ENCODE measurements at regions not wholly inside any gene's neighbourhood (a gene's known extent, or its start where the extent isn't known, plus 50 kb on each side); places are given as distances from the start of the nearest gene placed in this dataset.

DNA sequence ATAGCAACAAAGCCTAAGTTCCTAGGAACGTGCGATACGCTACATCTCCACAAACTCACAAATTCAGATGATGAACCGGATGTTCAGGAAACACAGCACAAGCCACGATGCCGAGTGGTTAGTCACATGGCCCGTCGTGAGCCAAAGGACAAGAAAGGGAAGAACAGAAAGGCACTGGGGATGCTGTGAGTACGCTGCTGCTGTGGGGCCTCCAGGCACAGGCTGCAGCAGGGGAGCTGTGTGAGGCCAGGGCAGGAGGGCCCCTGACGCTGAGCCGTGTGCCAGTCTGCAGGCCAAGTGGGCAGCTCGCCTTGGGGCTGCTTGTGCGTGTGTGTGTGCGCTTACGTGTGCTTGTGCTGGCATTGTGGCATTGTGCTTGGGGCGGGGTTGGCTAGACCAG, 89.4 kb downstream of the CTTN start:
- TF ChIP-seq, protein P1, sequence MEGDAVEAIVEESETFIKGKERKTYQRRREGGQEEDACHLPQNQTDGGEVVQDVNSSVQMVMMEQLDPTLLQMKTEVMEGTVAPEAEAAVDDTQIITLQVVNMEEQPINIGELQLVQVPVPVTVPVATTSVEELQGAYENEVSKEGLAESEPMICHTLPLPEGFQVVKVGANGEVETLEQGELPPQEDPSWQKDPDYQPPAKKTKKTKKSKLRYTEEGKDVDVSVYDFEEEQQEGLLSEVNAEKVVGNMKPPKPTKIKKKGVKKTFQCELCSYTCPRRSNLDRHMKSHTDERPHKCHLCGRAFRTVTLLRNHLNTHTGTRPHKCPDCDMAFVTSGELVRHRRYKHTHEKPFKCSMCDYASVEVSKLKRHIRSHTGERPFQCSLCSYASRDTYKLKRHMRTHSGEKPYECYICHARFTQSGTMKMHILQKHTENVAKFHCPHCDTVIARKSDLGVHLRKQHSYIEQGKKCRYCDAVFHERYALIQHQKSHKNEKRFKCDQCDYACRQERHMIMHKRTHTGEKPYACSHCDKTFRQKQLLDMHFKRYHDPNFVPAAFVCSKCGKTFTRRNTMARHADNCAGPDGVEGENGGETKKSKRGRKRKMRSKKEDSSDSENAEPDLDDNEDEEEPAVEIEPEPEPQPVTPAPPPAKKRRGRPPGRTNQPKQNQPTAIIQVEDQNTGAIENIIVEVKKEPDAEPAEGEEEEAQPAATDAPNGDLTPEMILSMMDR (IDR thresholded peaks at IDR 0.05; ENCODE audit: poor library complexity, severe bottlenecking): no peak
- TF ChIP-seq EZH2 (IDR thresholded peaks at IDR 0.05; ENCODE audit: borderline replicate concordance, insufficient read depth, low read length, poor library complexity, severe bottlenecking): no peak
- TF ChIP-seq POLR2AphosphoS5 (IDR thresholded peaks at IDR 0.05): no peak
- TF ChIP-seq MXI1 (conservative IDR thresholded peaks at IDR 0.05; ENCODE audit: poor library complexity, severe bottlenecking): no peak
- TF ChIP-seq EP300 (conservative IDR thresholded peaks at IDR 0.05; ENCODE audit: poor library complexity, severe bottlenecking): no peak
